WTC11 (cell line): ENCODE measurements at regions not wholly inside any gene's neighbourhood (a gene's known extent, or its start where the extent isn't known, plus 50 kb on each side); places are given as distances from the start of the nearest gene placed in this dataset.

Experiments used
- ATAC-seq: fragments of 200-7000 bp; cut with Tn5 transposase; 2 replicates; pipeline ENCODE4 v1.10.0; 2021; ENCODE audit warnings: mild to moderate bottlenecking, moderate library complexity
- CTCF ChIA-PET: fragments of 300-600 bp; sonication (Branson Sonifier 250); formaldehyde crosslinking; loops from one replicate; lab custom pipeline; 2021; ENCODE audit warnings: antibody characterized with exemption; lab: Charles Lee
- POLR2A ChIA-PET: fragments of 350-600 bp; sonication (Branson Sonifier 250); formaldehyde crosslinking; loops from one replicate; lab custom pipeline; 2021; ENCODE audit warnings: antibody characterized with exemption; lab: Charles Lee
- DNase-seq: peaks from one replicate; pipeline ENCODE4 v3.0.0; 2021; ENCODE audit warnings: low spot score
- H3K27ac Mint-ChIP-seq: 2 replicates; pipeline ENCODE4 v1.8.0; 2021; ENCODE audit warnings: mixed read lengths
- H3K27me3 Mint-ChIP-seq: 2 replicates; pipeline ENCODE4 v1.8.0; 2021; ENCODE audit warnings: low read depth, mild to moderate bottlenecking, moderate library complexity, mixed read lengths
- H3K36me3 Mint-ChIP-seq: 2 replicates; pipeline ENCODE4 v1.8.0; 2021; ENCODE audit warnings: mixed read lengths
- H3K4me1 Mint-ChIP-seq: 2 replicates; pipeline ENCODE4 v1.8.0; 2022; ENCODE audit warnings: mixed read lengths
- H3K4me3 Mint-ChIP-seq: 2 replicates; pipeline ENCODE4 v1.8.0; 2021; ENCODE audit warnings: mild to moderate bottlenecking, moderate library complexity, mixed read lengths
- H3K9me3 Mint-ChIP-seq: 2 replicates; pipeline ENCODE4 v1.8.0; 2021; ENCODE audit warnings: mixed read lengths
- ATF1 ChIP-seq: sonication (generic); formaldehyde crosslinking; IDR thresholded peaks from 2 replicates; pipeline ENCODE4 v1.8.1; 2023; ENCODE audit warnings: mild to moderate bottlenecking, moderate library complexity, missing genetic modification reagents
- CBFB ChIP-seq: sonication (generic); formaldehyde crosslinking; IDR thresholded peaks from 2 replicates; pipeline ENCODE4 v1.8.1; 2022; ENCODE audit warnings: mild to moderate bottlenecking, low read depth, missing genetic modification reagents
- EMX1 ChIP-seq: fragments of 250-450 bp; sonication (Bioruptor Pico); IDR thresholded peaks from 2 replicates; pipeline ENCODE4 v1.8.0; 2021; ENCODE audit warnings: mild to moderate bottlenecking
- FOXJ3 ChIP-seq: sonication (generic); formaldehyde crosslinking; IDR thresholded peaks from 2 replicates; pipeline ENCODE4 v1.9.0; 2021; ENCODE audit warnings: missing genetic modification reagents, mild to moderate bottlenecking, borderline replicate concordance
- FOXK1 ChIP-seq: sonication (generic); formaldehyde crosslinking; IDR thresholded peaks from 2 replicates; pipeline ENCODE4 v1.8.0; 2022; ENCODE audit warnings: mild to moderate bottlenecking, moderate library complexity, missing genetic modification reagents
- MYBL2 ChIP-seq: sonication (generic); formaldehyde crosslinking; IDR thresholded peaks from 2 replicates; pipeline ENCODE4 v1.8.1; 2023; ENCODE audit warnings: mild to moderate bottlenecking, moderate library complexity, missing genetic modification reagents
- NFYB ChIP-seq: sonication (generic); formaldehyde crosslinking; conservative IDR thresholded peaks from 2 replicates; pipeline ENCODE4 v1.8.0; 2022; ENCODE audit warnings: low read depth, missing genetic modification reagents
- SOX15 ChIP-seq: fragments of 250-450 bp; sonication (Bioruptor Pico); IDR thresholded peaks from 2 replicates; pipeline ENCODE4 v1.9.0; 2021; ENCODE audit warnings: mild to moderate bottlenecking
- TEAD1 ChIP-seq: sonication (generic); formaldehyde crosslinking; IDR thresholded peaks from 2 replicates; pipeline ENCODE4 v1.8.0; 2022; ENCODE audit warnings: mild to moderate bottlenecking, missing genetic modification reagents
- TEAD4 ChIP-seq: sonication (generic); formaldehyde crosslinking; IDR thresholded peaks from 2 replicates; pipeline ENCODE4 v1.8.0; 2022; ENCODE audit warnings: mild to moderate bottlenecking, missing genetic modification reagents
- ZNF121 ChIP-seq: sonication (generic); formaldehyde crosslinking; IDR thresholded peaks from 2 replicates; pipeline ENCODE4 v1.8.0; 2023; ENCODE audit warnings: missing genetic modification reagents
- ZNF138 ChIP-seq: sonication (generic); formaldehyde crosslinking; conservative IDR thresholded peaks from 2 replicates; pipeline ENCODE4 v1.8.1; 2022; ENCODE audit warnings: mild to moderate bottlenecking, moderate library complexity, missing genetic modification reagents
- ZNF263 ChIP-seq: sonication (generic); formaldehyde crosslinking; IDR thresholded peaks from 2 replicates; pipeline ENCODE4 v1.8.1; 2022; ENCODE audit warnings: low read depth, mild to moderate bottlenecking, moderate library complexity, missing genetic modification reagents
- ZNF396 ChIP-seq: fragments of 250-450 bp; sonication (Bioruptor Pico); IDR thresholded peaks from 2 replicates; pipeline ENCODE4 v1.8.0; 2021; ENCODE audit warnings: mild to moderate bottlenecking, moderate library complexity, borderline replicate concordance
- ZNF423 ChIP-seq: fragments of 250-450 bp; sonication (Bioruptor Pico); IDR thresholded peaks from 2 replicates; pipeline ENCODE4 v2.1.2; 2022; ENCODE audit warnings: mild to moderate bottlenecking, moderate library complexity
- TF ChIP-seq, protein P1 (sequence below): sonication (generic); formaldehyde crosslinking; IDR thresholded peaks from 2 replicates; pipeline ENCODE4 v1.8.1; 2023; ENCODE audit warnings: mild to moderate bottlenecking, missing genetic modification reagents, borderline replicate concordance
- TF ChIP-seq, protein P2 (sequence below): sonication (generic); formaldehyde crosslinking; IDR thresholded peaks from 2 replicates; pipeline ENCODE4 v1.8.0; 2022; ENCODE audit warnings: missing genetic modification reagents
- TF ChIP-seq, protein P3 (sequence below): sonication (generic); formaldehyde crosslinking; IDR thresholded peaks from 2 replicates; pipeline ENCODE4 v1.8.1; 2023; ENCODE audit warnings: mild to moderate bottlenecking, missing genetic modification reagents, moderate library complexity
- TF ChIP-seq, protein P4 (sequence below): sonication (generic); formaldehyde crosslinking; conservative IDR thresholded peaks from 2 replicates; pipeline ENCODE4 v1.8.1; 2022; ENCODE audit warnings: mild to moderate bottlenecking, missing genetic modification reagents
- TF ChIP-seq, protein P5 (sequence below): fragments of 250-450 bp; sonication (Bioruptor Pico); IDR thresholded peaks from 2 replicates; pipeline ENCODE4 v1.9.0; 2021; ENCODE audit warnings: mild to moderate bottlenecking
- TF ChIP-seq, protein P6 (sequence below): fragments of 250-450 bp; sonication (Bioruptor Pico); IDR thresholded peaks from 2 replicates; pipeline ENCODE4 v1.9.0; 2021; ENCODE audit warnings: moderate library complexity, mild to moderate bottlenecking, inconsistent platforms, borderline replicate concordance

DNA sequence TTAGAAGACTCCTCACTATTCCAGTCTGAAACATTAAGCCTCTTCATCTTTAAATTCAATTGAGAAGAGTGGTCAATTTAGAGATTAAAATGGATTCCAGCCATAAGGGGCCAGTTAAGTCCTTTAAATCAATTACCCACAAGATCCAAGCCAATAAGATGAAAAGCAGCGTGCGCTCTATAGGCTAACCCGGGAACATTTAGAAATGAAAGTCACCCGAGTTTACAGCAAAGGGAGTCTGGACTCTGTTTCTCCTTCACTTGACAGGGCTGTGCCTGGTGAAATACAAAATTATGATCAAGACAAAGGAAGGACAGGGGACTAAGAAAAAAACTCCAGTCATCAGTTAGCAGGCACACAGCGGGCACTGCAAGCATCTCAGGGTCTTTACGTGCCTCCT lies 393.7 kb downstream of the QKI start:
- Mint-ChIP-seq H3K4me3 (no peak overlapping the region), H3K27ac (no peak overlapping the region), H3K9me3 (peaks cover 5% of the 10 kb centered on the region), H3K4me1 (peaks cover 12% of the 10 kb centered on the region), H3K36me3 (no peaks in the 10 kb centered on the region), H3K27me3 (no peaks in the 10 kb centered on the region)
- TF ChIP-seq FOXK1 (CRISPR knock-in tag) (no peak), FOXJ3 (no peak), ZNF263 (CRISPR knock-in tag) (no peak), ZNF396 (CRISPR knock-in tag) (no peak), ZNF423 (CRISPR knock-in tag) (no peak), SOX15 (CRISPR knock-in tag) (no peak)
- TF ChIP-seq, protein P1, sequence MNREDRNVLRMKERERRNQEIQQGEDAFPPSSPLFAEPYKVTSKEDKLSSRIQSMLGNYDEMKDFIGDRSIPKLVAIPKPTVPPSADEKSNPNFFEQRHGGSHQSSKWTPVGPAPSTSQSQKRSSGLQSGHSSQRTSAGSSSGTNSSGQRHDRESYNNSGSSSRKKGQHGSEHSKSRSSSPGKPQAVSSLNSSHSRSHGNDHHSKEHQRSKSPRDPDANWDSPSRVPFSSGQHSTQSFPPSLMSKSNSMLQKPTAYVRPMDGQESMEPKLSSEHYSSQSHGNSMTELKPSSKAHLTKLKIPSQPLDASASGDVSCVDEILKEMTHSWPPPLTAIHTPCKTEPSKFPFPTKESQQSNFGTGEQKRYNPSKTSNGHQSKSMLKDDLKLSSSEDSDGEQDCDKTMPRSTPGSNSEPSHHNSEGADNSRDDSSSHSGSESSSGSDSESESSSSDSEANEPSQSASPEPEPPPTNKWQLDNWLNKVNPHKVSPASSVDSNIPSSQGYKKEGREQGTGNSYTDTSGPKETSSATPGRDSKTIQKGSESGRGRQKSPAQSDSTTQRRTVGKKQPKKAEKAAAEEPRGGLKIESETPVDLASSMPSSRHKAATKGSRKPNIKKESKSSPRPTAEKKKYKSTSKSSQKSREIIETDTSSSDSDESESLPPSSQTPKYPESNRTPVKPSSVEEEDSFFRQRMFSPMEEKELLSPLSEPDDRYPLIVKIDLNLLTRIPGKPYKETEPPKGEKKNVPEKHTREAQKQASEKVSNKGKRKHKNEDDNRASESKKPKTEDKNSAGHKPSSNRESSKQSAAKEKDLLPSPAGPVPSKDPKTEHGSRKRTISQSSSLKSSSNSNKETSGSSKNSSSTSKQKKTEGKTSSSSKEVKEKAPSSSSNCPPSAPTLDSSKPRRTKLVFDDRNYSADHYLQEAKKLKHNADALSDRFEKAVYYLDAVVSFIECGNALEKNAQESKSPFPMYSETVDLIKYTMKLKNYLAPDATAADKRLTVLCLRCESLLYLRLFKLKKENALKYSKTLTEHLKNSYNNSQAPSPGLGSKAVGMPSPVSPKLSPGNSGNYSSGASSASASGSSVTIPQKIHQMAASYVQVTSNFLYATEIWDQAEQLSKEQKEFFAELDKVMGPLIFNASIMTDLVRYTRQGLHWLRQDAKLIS: no peak
- POLR2A ChIA-PET: no interaction called here
- CTCF ChIA-PET: no interaction called here
- DNase-seq: no peak
- no peak for ATAC-seq

DNA sequence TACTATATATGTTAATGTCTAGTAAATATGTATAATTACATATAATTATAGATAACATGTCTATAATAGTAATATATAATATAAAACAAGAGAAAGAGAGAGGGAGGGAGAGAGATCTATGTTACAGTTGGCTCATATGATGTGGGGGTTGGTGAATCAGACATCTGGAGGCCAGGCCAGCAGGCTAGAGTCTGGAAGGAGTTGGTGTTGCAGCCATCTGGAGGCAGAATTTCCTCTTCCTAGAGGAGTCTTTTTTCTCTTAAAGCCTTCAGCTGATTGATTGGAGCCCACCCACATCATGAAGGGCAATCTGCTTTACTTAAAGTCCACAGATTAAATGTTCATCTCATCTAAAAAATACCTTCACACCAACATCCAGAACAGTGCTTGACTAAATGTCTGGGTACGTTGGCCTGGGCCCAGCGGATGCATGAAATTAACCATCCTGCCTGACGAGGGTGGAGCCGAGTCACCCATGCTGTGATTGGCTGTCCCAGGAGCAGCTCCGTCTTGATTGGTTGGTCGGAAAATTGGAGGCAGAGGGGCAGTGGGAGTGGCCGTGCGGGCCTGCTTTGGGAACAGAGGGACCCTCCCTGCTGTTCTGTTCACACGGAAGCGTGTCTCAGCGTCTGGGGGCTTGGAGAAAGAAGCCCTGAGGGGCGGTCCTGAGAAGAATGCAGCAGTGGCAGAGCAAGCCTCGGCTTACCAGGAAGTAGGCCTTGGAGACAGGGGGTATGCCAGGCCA lies 392.4 kb downstream of the QKI start:
- TF ChIP-seq, protein P2, sequence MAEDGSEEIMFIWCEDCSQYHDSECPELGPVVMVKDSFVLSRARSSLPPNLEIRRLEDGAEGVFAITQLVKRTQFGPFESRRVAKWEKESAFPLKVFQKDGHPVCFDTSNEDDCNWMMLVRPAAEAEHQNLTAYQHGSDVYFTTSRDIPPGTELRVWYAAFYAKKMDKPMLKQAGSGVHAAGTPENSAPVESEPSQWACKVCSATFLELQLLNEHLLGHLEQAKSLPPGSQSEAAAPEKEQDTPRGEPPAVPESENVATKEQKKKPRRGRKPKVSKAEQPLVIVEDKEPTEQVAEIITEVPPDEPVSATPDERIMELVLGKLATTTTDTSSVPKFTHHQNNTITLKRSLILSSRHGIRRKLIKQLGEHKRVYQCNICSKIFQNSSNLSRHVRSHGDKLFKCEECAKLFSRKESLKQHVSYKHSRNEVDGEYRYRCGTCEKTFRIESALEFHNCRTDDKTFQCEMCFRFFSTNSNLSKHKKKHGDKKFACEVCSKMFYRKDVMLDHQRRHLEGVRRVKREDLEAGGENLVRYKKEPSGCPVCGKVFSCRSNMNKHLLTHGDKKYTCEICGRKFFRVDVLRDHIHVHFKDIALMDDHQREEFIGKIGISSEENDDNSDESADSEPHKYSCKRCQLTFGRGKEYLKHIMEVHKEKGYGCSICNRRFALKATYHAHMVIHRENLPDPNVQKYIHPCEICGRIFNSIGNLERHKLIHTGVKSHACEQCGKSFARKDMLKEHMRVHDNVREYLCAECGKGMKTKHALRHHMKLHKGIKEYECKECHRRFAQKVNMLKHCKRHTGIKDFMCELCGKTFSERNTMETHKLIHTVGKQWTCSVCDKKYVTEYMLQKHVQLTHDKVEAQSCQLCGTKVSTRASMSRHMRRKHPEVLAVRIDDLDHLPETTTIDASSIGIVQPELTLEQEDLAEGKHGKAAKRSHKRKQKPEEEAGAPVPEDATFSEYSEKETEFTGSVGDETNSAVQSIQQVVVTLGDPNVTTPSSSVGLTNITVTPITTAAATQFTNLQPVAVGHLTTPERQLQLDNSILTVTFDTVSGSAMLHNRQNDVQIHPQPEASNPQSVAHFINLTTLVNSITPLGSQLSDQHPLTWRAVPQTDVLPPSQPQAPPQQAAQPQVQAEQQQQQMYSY (CRISPR knock-in tag): no peak
- TF ChIP-seq MYBL2 (CRISPR knock-in tag) (no peak), NFYB (peak; percentile 55)
- DNase-seq: no peak
- POLR2A ChIA-PET: no interaction called here
- CTCF ChIA-PET: no interaction called here
- peaks cover 12% of the 10 kb centered on the region for H3K4me1 Mint-ChIP-seq
- H3K36me3 Mint-ChIP-seq: no peaks in the 10 kb centered on the region
- peaks cover 5% of the 10 kb centered on the region for H3K9me3 Mint-ChIP-seq
- H3K27me3 Mint-ChIP-seq: no peaks in the 10 kb centered on the region
- H3K4me3 Mint-ChIP-seq: no peak overlapping the region
- H3K27ac Mint-ChIP-seq: no peak overlapping the region
- peak; percentile 69 for ATAC-seq

DNA sequence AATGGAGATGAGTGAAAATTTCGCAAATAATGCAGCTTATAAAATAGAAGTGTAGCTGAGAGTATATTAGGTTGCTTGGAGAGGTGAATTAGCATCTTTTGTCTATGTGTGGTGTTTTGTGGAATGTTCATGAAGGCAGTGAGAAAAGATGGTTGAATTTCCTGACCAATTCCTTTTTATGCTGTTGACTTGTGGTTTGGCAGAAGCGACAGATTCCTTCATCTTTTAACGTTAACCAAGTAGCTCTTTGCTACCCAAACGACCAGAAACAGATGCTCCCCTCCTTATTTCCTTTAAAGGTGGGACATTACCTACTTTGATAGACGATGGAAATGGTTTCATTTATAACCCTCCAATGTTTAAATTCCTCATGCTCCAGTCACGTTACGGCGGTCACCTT lies 390.5 kb downstream of the QKI start:
- no peaks in the 10 kb centered on the region for H3K36me3 Mint-ChIP-seq
- H3K9me3 Mint-ChIP-seq: peaks cover 5% of the 10 kb centered on the region
- ChIA-PET CTCF (no interaction called here), POLR2A (no interaction called here)
- no peak for DNase-seq
- no peak for ATAC-seq
- peaks cover 8% of the 10 kb centered on the region for H3K4me1 Mint-ChIP-seq
- H3K27me3 Mint-ChIP-seq: no peaks in the 10 kb centered on the region
- no peak overlapping the region for H3K4me3 Mint-ChIP-seq
- no peak overlapping the region for H3K27ac Mint-ChIP-seq
- TF ChIP-seq, protein P3, sequence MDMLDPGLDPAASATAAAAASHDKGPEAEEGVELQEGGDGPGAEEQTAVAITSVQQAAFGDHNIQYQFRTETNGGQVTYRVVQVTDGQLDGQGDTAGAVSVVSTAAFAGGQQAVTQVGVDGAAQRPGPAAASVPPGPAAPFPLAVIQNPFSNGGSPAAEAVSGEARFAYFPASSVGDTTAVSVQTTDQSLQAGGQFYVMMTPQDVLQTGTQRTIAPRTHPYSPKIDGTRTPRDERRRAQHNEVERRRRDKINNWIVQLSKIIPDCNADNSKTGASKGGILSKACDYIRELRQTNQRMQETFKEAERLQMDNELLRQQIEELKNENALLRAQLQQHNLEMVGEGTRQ (CRISPR knock-in tag): no peak
- TF ChIP-seq, protein P4, sequence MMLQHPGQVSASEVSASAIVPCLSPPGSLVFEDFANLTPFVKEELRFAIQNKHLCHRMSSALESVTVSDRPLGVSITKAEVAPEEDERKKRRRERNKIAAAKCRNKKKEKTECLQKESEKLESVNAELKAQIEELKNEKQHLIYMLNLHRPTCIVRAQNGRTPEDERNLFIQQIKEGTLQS (CRISPR knock-in tag): no peak
- TF ChIP-seq TEAD4 (CRISPR knock-in tag) (no peak), CBFB (CRISPR knock-in tag) (no peak), EMX1 (CRISPR knock-in tag) (no peak), ZNF121 (no peak), ZNF138 (CRISPR knock-in tag) (no peak), SOX15 (CRISPR knock-in tag) (no peak), ATF1 (CRISPR knock-in tag) (no peak), TEAD1 (CRISPR knock-in tag) (no peak)
- TF ChIP-seq, protein P5, sequence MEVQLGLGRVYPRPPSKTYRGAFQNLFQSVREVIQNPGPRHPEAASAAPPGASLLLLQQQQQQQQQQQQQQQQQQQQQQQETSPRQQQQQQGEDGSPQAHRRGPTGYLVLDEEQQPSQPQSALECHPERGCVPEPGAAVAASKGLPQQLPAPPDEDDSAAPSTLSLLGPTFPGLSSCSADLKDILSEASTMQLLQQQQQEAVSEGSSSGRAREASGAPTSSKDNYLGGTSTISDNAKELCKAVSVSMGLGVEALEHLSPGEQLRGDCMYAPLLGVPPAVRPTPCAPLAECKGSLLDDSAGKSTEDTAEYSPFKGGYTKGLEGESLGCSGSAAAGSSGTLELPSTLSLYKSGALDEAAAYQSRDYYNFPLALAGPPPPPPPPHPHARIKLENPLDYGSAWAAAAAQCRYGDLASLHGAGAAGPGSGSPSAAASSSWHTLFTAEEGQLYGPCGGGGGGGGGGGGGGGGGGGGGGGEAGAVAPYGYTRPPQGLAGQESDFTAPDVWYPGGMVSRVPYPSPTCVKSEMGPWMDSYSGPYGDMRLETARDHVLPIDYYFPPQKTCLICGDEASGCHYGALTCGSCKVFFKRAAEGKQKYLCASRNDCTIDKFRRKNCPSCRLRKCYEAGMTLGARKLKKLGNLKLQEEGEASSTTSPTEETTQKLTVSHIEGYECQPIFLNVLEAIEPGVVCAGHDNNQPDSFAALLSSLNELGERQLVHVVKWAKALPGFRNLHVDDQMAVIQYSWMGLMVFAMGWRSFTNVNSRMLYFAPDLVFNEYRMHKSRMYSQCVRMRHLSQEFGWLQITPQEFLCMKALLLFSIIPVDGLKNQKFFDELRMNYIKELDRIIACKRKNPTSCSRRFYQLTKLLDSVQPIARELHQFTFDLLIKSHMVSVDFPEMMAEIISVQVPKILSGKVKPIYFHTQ (CRISPR knock-in tag): no peak
- TF ChIP-seq, protein P6, sequence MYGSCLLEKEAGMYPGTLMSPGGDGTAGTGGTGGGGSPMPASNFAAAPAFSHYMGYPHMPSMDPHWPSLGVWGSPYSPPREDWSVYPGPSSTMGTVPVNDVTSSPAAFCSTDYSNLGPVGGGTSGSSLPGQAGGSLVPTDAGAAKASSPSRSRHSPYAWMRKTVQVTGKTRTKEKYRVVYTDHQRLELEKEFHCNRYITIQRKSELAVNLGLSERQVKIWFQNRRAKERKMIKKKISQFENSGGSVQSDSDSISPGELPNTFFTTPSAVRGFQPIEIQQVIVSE: no peak
